HCT116 (cell line): ENCODE measurements at regions not wholly inside any gene's neighbourhood (a gene's known extent, or its start where the extent isn't known, plus 50 kb on each side); places are given as distances from the start of the nearest gene placed in this dataset.
"Not testable (repeated sequence)": the region's sequence is repeated elsewhere in the genome, so short reads cannot be mapped to it uniquely, and the experiment has no call there.

Experiments used
- ATAC-seq: fragments of 200-7000 bp; cut with Tn5 transposase; 2 replicates; pipeline ENCODE4 v1.9.1; 2020; ENCODE audit warnings: mild to moderate bottlenecking, moderate library complexity
- BruUV-seq: library from RNA; stranded (reverse); fragments of 400-500 nt; replicated peaks from 2 replicates; lab custom pipeline; 2021; lab: Mats Ljungman, UMichigan
- CTCF ChIA-PET: fragments of 300-600 bp; sonication (Branson Sonifier 250); formaldehyde crosslinking; loops from one replicate; lab custom pipeline; 2021; ENCODE audit warnings: antibody characterized with exemption; lab: Charles Lee
- POLR2A ChIA-PET: fragments of 300-600, 350-600 bp; sonication (Branson Sonifier 250); formaldehyde crosslinking; loops from one replicate; lab custom pipeline; 2021; ENCODE audit warnings: antibody characterized with exemption; lab: Charles Lee
- RAD21 ChIA-PET, 2 experiments: fragments of 300-600 bp; sonication (Branson Sonifier 250); formaldehyde crosslinking; loops; one replicate each; lab custom pipeline; 2023; ENCODE audit warnings: low total read pairs in 2 of 2; ENCODE audit not compliant: uncharacterized antibody in 2 of 2, unreplicated experiment in 2 of 2, low non-redundant PET in 1 of 2; lab: Charles Lee
- DNase-seq: peaks from one replicate; pipeline ENCODE4 v3.0.0-alpha.2; 2010; ENCODE audit warnings: low read depth, low spot score
- H2AFZ ChIP-seq: fragments of 200-600 bp; shearing (Covaris generic), sonication (generic); 2 replicates; pipeline ENCODE4 v1.6.1; 2017; ENCODE audit warnings: low read depth, mixed run types, mixed read lengths, antibody characterized with exemption, low read length; ENCODE audit not compliant: poor library complexity, severe bottlenecking
- H3K27ac ChIP-seq: 2 replicates; pipeline ENCODE4 v1.5.1; 2012; ENCODE audit warnings: low read depth, low read length
- H3K27me3 ChIP-seq: fragments of 200-600 bp; sonication (generic); 2 replicates; pipeline ENCODE4 v1.6.1; 2016; ENCODE audit warnings: mixed run types, low read length, mixed read lengths; ENCODE audit not compliant: insufficient read depth
- H3K36me3 ChIP-seq, 2 experiments: fragments of 200-500 bp in 1 of 2; fragments of 200-600 bp in 1 of 2; sonication (Bioruptor generic) in 1 of 2; sonication (generic) in 1 of 2; 2 replicates each; pipeline versions ENCODE4 v1.5.1 to v1.6.1; 2014 to 2016; ENCODE audit warnings: low read length in 2 of 2, inconsistent platforms in 1 of 2, mixed read lengths in 1 of 2, mixed run types in 1 of 2; ENCODE audit not compliant: insufficient read depth in 2 of 2, control insufficient read depth in 1 of 2
- H3K4me1 ChIP-seq, 2 experiments: fragments of 200-600 bp in 1 of 2; sonication (generic) in 1 of 2; 2 replicates each; pipeline versions ENCODE4 v1.5.1 to v1.6.1; 2012 to 2017; ENCODE audit warnings: low read length in 2 of 2, inconsistent platforms in 1 of 2, mild to moderate bottlenecking in 1 of 2, mixed read lengths in 1 of 2, mixed run types in 1 of 2, moderate library complexity in 1 of 2; ENCODE audit not compliant: insufficient read depth in 2 of 2, control insufficient read depth in 1 of 2
- H3K4me2 ChIP-seq: fragments of 200-600 bp; sonication (generic); 2 replicates; pipeline ENCODE4 v1.6.1; 2017; ENCODE audit warnings: mixed run types, low read length, mixed read lengths
- H3K4me3 ChIP-seq, 2 experiments: fragments of 200-600 bp in 1 of 2; sonication (generic) in 1 of 2; replicated peaks in 1 of 2; 2 replicates each; pipeline ENCODE4 v1.5.1; 2011 to 2016; ENCODE audit warnings: low read length in 2 of 2, control low read depth in 1 of 2, low read depth in 1 of 2, mild to moderate bottlenecking in 1 of 2, mixed read lengths in 1 of 2, mixed run types in 1 of 2
- H3K79me2 ChIP-seq: fragments of 200-600 bp; sonication (generic); 2 replicates; pipeline ENCODE4 v1.6.1; 2017; ENCODE audit warnings: mild to moderate bottlenecking, mixed run types, low read length, moderate library complexity, mixed read lengths; ENCODE audit not compliant: insufficient read depth
- H3K9ac ChIP-seq: fragments of 200-600 bp; sonication (generic); 2 replicates; pipeline ENCODE4 v1.6.1; 2016; ENCODE audit warnings: low read length, mixed read lengths
- H3K9me2 ChIP-seq: fragments of 200-600 bp; sonication (generic), shearing (Covaris generic); 2 replicates; pipeline ENCODE4 v1.6.1; 2017; ENCODE audit warnings: mixed run types, mild to moderate bottlenecking, moderate library complexity; ENCODE audit not compliant: insufficient read depth
- H3K9me3 ChIP-seq, 2 experiments: fragments of 200-500 bp in 1 of 2; fragments of 200-600 bp in 1 of 2; sonication (Bioruptor generic) in 1 of 2; sonication (generic) in 1 of 2; 2 replicates each; pipeline ENCODE4 v1.6.1; 2014 to 2017; ENCODE audit warnings: low read length in 2 of 2, mixed read lengths in 2 of 2, inconsistent platforms in 1 of 2, low read depth in 1 of 2, mild to moderate bottlenecking in 1 of 2, mixed run types in 1 of 2, moderate library complexity in 1 of 2; ENCODE audit not compliant: control insufficient read depth in 1 of 2, insufficient read depth in 1 of 2
- H4K20me1 ChIP-seq: fragments of 200-600 bp; sonication (generic), shearing (Covaris generic); 2 replicates; pipeline ENCODE4 v1.6.1; 2017; ENCODE audit warnings: mixed run types, mild to moderate bottlenecking, moderate library complexity; ENCODE audit not compliant: insufficient read depth
- CBX3 ChIP-seq: IDR thresholded peaks from 2 replicates; pipeline ENCODE4 v1.6.1; 2012; ENCODE audit warnings: low read depth
- CEBPB ChIP-seq: IDR thresholded peaks from 2 replicates; pipeline ENCODE4 v1.6.1; 2012; ENCODE audit warnings: low read depth
- EGR1 ChIP-seq: IDR thresholded peaks from 2 replicates; pipeline ENCODE4 v1.6.1; 2012; ENCODE audit warnings: low read depth
- ELF1 ChIP-seq: IDR thresholded peaks from 2 replicates; pipeline ENCODE4 v1.6.1; 2012; ENCODE audit warnings: low read depth, borderline replicate concordance
- EZH2phosphoT487 ChIP-seq: fragments of 200-600 bp; IDR thresholded peaks from 2 replicates; pipeline ENCODE4 v1.6.1; 2018; ENCODE audit warnings: antibody characterized with exemption, borderline replicate concordance
- FOSL1 ChIP-seq: IDR thresholded peaks from 2 replicates; pipeline ENCODE4 v1.6.1; 2012; ENCODE audit warnings: low read depth
- MAX ChIP-seq: IDR thresholded peaks from 2 replicates; pipeline ENCODE4 v1.6.1; 2012
- POLR2A ChIP-seq: IDR thresholded peaks from 2 replicates; pipeline ENCODE4 v1.7.0; 2011; ENCODE audit warnings: borderline replicate concordance; ENCODE audit not compliant: insufficient read depth, insufficient read length; ENCODE audit errors: extremely low read depth
- POLR2AphosphoS5 ChIP-seq: IDR thresholded peaks from 2 replicates; pipeline ENCODE4 v1.6.1; 2011; ENCODE audit warnings: mild to moderate bottlenecking, low read depth, low read length, moderate library complexity
- RAD21 ChIP-seq: IDR thresholded peaks from 2 replicates; pipeline ENCODE4 v1.6.1; 2012; ENCODE audit warnings: low read depth, mild to moderate bottlenecking
- REST ChIP-seq: IDR thresholded peaks from 2 replicates; pipeline ENCODE4 v1.6.1; 2012; ENCODE audit warnings: low read depth
- SIN3A ChIP-seq: IDR thresholded peaks from 2 replicates; pipeline ENCODE4 v1.6.1; 2012; ENCODE audit warnings: low read depth
- SP1 ChIP-seq: IDR thresholded peaks from 2 replicates; pipeline ENCODE4 v1.6.1; 2012; ENCODE audit warnings: low read depth
- TCF7L2 ChIP-seq: IDR thresholded peaks from 2 replicates; pipeline ENCODE4 v1.7.0; 2011; ENCODE audit warnings: borderline replicate concordance, inconsistent platforms; ENCODE audit not compliant: insufficient read depth, insufficient read length; ENCODE audit errors: extremely low read depth
- intact Hi-C: fragments of 100-400 bp; cut with micrococcal nuclease; formaldehyde crosslinking; loops from 2 replicates; pipeline ENCODE4 v1.10.0; 2022
- TF ChIP-seq, protein P1 (sequence below), 3 experiments: fragments of 200-600 bp in 1 of 3; sonication (generic) in 1 of 3; IDR thresholded peaks in 2 of 3; conservative IDR thresholded peaks in 1 of 3; 2 replicates each; pipeline ENCODE4 v1.5.1; 2012 to 2017; ENCODE audit warnings: low read depth in 2 of 3, low read length in 2 of 3, antibody characterized with exemption in 1 of 3, borderline replicate concordance in 1 of 3, control low read depth in 1 of 3, mild to moderate bottlenecking in 1 of 3, mixed read lengths in 1 of 3, mixed run types in 1 of 3, moderate library complexity in 1 of 3; ENCODE audit not compliant: insufficient read depth in 1 of 3

- Histone ChIP-seq H3K4me3 (no peak overlapping the region), H3K79me2 (no peaks in the 10 kb centered on the region), H3K27ac (no peak overlapping the region), H3K9ac (no peak overlapping the region), H3K36me3 (no peaks in the 10 kb centered on the region), H2AFZ (no peak overlapping the region), H3K9me3 (peaks cover 3 to 4% of the 10 kb centered on the region in 2 experiments; a peak in 3 of 4 replicates), H3K4me2 (no peak overlapping the region), H4K20me1 (no peaks in the 10 kb centered on the region), H3K9me2 (no peaks in the 10 kb centered on the region), H3K27me3 (no peaks in the 10 kb centered on the region), H3K4me1 (no peaks in the 10 kb centered on the region)
- intact Hi-C loops: no loop called here
- ATAC-seq (no peak), DNase-seq (no peak)
- ChIA-PET CTCF (no interaction called here), POLR2A (no interaction called here), RAD21 (no interaction called here)
- TF ChIP-seq SP1: no peak
- no peak for TF ChIP-seq MAX
- TF ChIP-seq RAD21: no peak
- no peak for TF ChIP-seq CEBPB
- no peak for TF ChIP-seq SIN3A
- TF ChIP-seq, protein P1, sequence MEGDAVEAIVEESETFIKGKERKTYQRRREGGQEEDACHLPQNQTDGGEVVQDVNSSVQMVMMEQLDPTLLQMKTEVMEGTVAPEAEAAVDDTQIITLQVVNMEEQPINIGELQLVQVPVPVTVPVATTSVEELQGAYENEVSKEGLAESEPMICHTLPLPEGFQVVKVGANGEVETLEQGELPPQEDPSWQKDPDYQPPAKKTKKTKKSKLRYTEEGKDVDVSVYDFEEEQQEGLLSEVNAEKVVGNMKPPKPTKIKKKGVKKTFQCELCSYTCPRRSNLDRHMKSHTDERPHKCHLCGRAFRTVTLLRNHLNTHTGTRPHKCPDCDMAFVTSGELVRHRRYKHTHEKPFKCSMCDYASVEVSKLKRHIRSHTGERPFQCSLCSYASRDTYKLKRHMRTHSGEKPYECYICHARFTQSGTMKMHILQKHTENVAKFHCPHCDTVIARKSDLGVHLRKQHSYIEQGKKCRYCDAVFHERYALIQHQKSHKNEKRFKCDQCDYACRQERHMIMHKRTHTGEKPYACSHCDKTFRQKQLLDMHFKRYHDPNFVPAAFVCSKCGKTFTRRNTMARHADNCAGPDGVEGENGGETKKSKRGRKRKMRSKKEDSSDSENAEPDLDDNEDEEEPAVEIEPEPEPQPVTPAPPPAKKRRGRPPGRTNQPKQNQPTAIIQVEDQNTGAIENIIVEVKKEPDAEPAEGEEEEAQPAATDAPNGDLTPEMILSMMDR (IDR thresholded peaks at IDR 0.05 in 2 of 3, conservative IDR thresholded peaks at IDR 0.05 in 1 of 3; ENCODE audit: borderline replicate concordance in 1 of 3, insufficient read depth in 1 of 3, low read depth in 2 of 3, low read length in 2 of 3): no peak
- TF ChIP-seq POLR2AphosphoS5: no peak
- no peak for TF ChIP-seq POLR2A
- TF ChIP-seq ELF1: no peak
- no peak for TF ChIP-seq REST
- no peak for TF ChIP-seq EGR1
- TF ChIP-seq CBX3: no peak
- TF ChIP-seq FOSL1: no peak
- TF ChIP-seq EZH2phosphoT487: no peak
- TF ChIP-seq TCF7L2: no peak
- BruUV-seq: no TSS peak
These were observed 223.7 kb downstream of the ANKRD30B start for GRCh38 chr18:14971461-14972185.

DNA sequence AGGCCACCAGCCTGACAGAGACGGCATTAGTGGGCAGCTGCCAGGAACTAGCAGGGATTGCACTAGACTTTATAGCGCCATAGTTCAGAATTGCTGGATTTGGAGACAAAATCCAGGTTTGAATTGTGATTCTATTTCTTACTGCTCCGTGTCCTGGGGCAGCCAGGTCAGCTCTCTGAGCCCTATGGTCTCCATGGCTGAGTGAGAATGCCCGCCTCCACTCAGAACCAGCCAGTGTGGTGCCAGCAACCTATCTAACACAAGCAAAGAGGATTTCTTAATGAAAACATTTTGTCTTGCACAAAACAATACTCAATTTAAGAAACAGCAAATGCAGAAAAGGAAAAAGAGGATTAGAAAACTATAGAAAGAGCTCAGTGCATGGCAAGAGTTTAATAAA is 225.4 kb downstream of the ANKRD30B start:
- H4K20me1 ChIP-seq, H3K9me2 ChIP-seq, CTCF ChIA-PET, DNase-seq, H3K36me3 ChIP-seq, RAD21 ChIA-PET, H3K4me1 ChIP-seq, H2AFZ ChIP-seq, H3K9me3 ChIP-seq, H3K4me3 ChIP-seq, H3K9ac ChIP-seq, POLR2A ChIA-PET, intact Hi-C loops, H3K4me2 ChIP-seq, ATAC-seq, BruUV-seq, H3K27ac ChIP-seq, H3K79me2 ChIP-seq, H3K27me3 ChIP-seq: not testable (repeated sequence)
